Gastrocnemius medialis (tissue), 4 donors: ENCODE measurements at regions not wholly inside any gene's neighbourhood (a gene's known extent, or its start where the extent isn't known, plus 50 kb on each side); places are given as distances from the start of the nearest gene placed in this dataset.

Experiments
- POLR2A ChIP-seq, 2 donors: fragments of 450-650 bp; IDR thresholded peaks; one replicate each; pipeline ENCODE4 v1.6.1; 2017; ENCODE audit warnings: antibody characterized with exemption in 2 of 2, mild to moderate bottlenecking in 2 of 2, moderate library complexity in 2 of 2
- TF ChIP-seq, protein P1 (sequence below), 5 experiments: fragments of 450-650 bp in 3 of 5; fragments of 200-600 bp in 2 of 5; sonication (generic) in 2 of 5; IDR thresholded peaks in 4 of 5; conservative IDR thresholded peaks in 1 of 5; 1 replicate in 4 of 5; 2 replicates in 1 of 5; pipeline ENCODE4 v1.5.1; 2016 to 2019; ENCODE audit warnings: antibody characterized with exemption in 5 of 5, mild to moderate bottlenecking in 3 of 5, moderate library complexity in 3 of 5

GRCh38 chr12:111251058-111251730, 117.7 kb downstream of the PHETA1 start:
- TF ChIP-seq, protein P1, sequence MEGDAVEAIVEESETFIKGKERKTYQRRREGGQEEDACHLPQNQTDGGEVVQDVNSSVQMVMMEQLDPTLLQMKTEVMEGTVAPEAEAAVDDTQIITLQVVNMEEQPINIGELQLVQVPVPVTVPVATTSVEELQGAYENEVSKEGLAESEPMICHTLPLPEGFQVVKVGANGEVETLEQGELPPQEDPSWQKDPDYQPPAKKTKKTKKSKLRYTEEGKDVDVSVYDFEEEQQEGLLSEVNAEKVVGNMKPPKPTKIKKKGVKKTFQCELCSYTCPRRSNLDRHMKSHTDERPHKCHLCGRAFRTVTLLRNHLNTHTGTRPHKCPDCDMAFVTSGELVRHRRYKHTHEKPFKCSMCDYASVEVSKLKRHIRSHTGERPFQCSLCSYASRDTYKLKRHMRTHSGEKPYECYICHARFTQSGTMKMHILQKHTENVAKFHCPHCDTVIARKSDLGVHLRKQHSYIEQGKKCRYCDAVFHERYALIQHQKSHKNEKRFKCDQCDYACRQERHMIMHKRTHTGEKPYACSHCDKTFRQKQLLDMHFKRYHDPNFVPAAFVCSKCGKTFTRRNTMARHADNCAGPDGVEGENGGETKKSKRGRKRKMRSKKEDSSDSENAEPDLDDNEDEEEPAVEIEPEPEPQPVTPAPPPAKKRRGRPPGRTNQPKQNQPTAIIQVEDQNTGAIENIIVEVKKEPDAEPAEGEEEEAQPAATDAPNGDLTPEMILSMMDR (IDR thresholded peaks at IDR 0.05 in 4 of 5, conservative IDR thresholded peaks at IDR 0.05 in 1 of 5): no peak
- no peak for TF ChIP-seq POLR2A (IDR thresholded peaks at IDR 0.05)
